GM18861 (cell line): ENCODE measurements at regions not wholly inside any gene's neighbourhood (a gene's known extent, or its start where the extent isn't known, plus 50 kb on each side); places are given as distances from the start of the nearest gene placed in this dataset.
A peak's percentile ranks its signal among the peaks of the same experiment; 100 is the strongest.

Experiments used
- ATAC-seq: cut with Tn5 transposase; IDR thresholded peaks from one replicate; pipeline ENCODE4 v1.9.1; 2021; ENCODE audit not compliant: unreplicated experiment

- no peak for ATAC-seq
Measured at GRCh38 chr5:143567583-143568504, 164.4 kb upstream of the NR3C1 start.

- ATAC-seq, result no peak
Measured at GRCh38 chr5:143566139-143566538, 162.7 kb upstream of the NR3C1 start.

GRCh38 chr5:143564417-143564816 is 160.9 kb upstream of the NR3C1 start:
- peak; percentile 99 for ATAC-seq

- no peak for ATAC-seq
Measured at GRCh38 chr5:143562935-143563334, 159.4 kb upstream of the NR3C1 start.

GRCh38 chr5:143561219-143561618 is 157.7 kb upstream of the NR3C1 start:
- ATAC-seq, result no peak

GRCh38 chr5:143560378-143560777 is 156.9 kb upstream of the NR3C1 start:
- no peak for ATAC-seq

GRCh38 chr5:143559586-143560109 is 156.2 kb upstream of the NR3C1 start:
- ATAC-seq, result no peak

GRCh38 chr5:143558048-143558447 is 154.6 kb upstream of the NR3C1 start:
- no peak for ATAC-seq

GRCh38 chr5:143557061-143557818 is 153.8 kb upstream of the NR3C1 start:
- ATAC-seq, result no peak

- no peak for ATAC-seq
Measured at GRCh38 chr5:143554918-143555477, 151.5 kb upstream of the NR3C1 start.

GRCh38 chr5:143554187-143554717 is 150.8 kb upstream of the NR3C1 start:
- ATAC-seq, result peak; percentile 44

- ATAC-seq, result no peak
Measured at GRCh38 chr5:143552680-143553079, 149.2 kb upstream of the NR3C1 start.

- ATAC-seq, result no peak
Measured at GRCh38 chr5:143551820-143552251, 148.3 kb upstream of the NR3C1 start.

- ATAC-seq, result no peak
Measured at GRCh38 chr5:143550986-143551630, 147.6 kb upstream of the NR3C1 start.

- ATAC-seq, result no peak
Measured at GRCh38 chr5:143547342-143547741, 143.9 kb upstream of the NR3C1 start.

GRCh38 chr5:143546394-143546793 is 142.9 kb upstream of the NR3C1 start:
- ATAC-seq, result no peak

GRCh38 chr5:143544606-143545005 is 141.1 kb upstream of the NR3C1 start:
- no peak for ATAC-seq

- ATAC-seq, result no peak
Measured at GRCh38 chr5:143543358-143544255, 140.1 kb upstream of the NR3C1 start.

- ATAC-seq, result no peak
Measured at GRCh38 chr5:143542798-143543144, 139.3 kb upstream of the NR3C1 start.
